ENCODE measurements at regions not wholly inside any gene's neighbourhood (a gene's known extent, or its start where the extent isn't known, plus 50 kb on each side); places are given as distances from the start of the nearest gene placed in this dataset.

GRCh38 chr12:87320724-87321123 is 708.5 kb downstream of the C12orf50 start:
- DNase-seq: no peak

GRCh38 chr12:87317302-87317701 is 711.9 kb downstream of the C12orf50 start:
- no peak for DNase-seq

- no peak for DNase-seq
Observed at GRCh38 chr12:87311206-87311605, 718.0 kb downstream of the C12orf50 start.

- no peak for DNase-seq
Observed at GRCh38 chr12:87310126-87310525, 719.1 kb downstream of the C12orf50 start.

GRCh38 chr12:87305481-87305880 is 723.7 kb downstream of the C12orf50 start:
- no peak for DNase-seq

- no peak for DNase-seq
Observed at GRCh38 chr12:87304406-87304805, 724.8 kb downstream of the C12orf50 start.

- no peak for DNase-seq
Observed at GRCh38 chr12:87303396-87304012, 725.7 kb downstream of the C12orf50 start.

GRCh38 chr12:87302126-87302745 is 727.0 kb downstream of the C12orf50 start:
- DNase-seq: no peak

- DNase-seq: no peak
Observed at GRCh38 chr12:87290505-87290904, 738.7 kb downstream of the C12orf50 start.

- no peak for DNase-seq
Observed at GRCh38 chr12:87283886-87284285, 745.3 kb downstream of the C12orf50 start.

GRCh38 chr12:87283111-87283510 is 746.1 kb downstream of the C12orf50 start:
- DNase-seq: no peak

- DNase-seq: no peak
Observed at GRCh38 chr12:87280893-87281292, 748.3 kb downstream of the C12orf50 start.

GRCh38 chr12:87280356-87280755 is 748.8 kb downstream of the C12orf50 start:
- no peak for DNase-seq

- peak; percentile 41 for DNase-seq
Observed at GRCh38 chr12:87274594-87275245, 754.5 kb downstream of the C12orf50 start.

GRCh38 chr12:87272851-87273250 is 756.4 kb downstream of the C12orf50 start:
- DNase-seq: no peak

- peak; percentile 84 for DNase-seq
Observed at GRCh38 chr12:87270919-87271318, 758.3 kb downstream of the C12orf50 start.

- no peak for DNase-seq
Observed at GRCh38 chr12:87266305-87266704, 762.9 kb downstream of the C12orf50 start.

GRCh38 chr12:87259391-87259790 is 769.8 kb downstream of the C12orf50 start:
- no peak for DNase-seq

GRCh38 chr12:87254381-87255030 is 774.7 kb downstream of the C12orf50 start:
- no peak for DNase-seq

- DNase-seq: no peak
Observed at GRCh38 chr12:87253157-87253556, 776.0 kb downstream of the C12orf50 start.

- no peak for DNase-seq
Observed at GRCh38 chr12:87246726-87247125, 782.5 kb downstream of the C12orf50 start.

GRCh38 chr12:87238466-87238865 is 790.7 kb downstream of the C12orf50 start:
- DNase-seq: no peak

- DNase-seq: no peak
Observed at GRCh38 chr12:87234898-87235297, 794.3 kb downstream of the C12orf50 start.

GRCh38 chr12:87233671-87234070 is 795.5 kb downstream of the C12orf50 start:
- DNase-seq: no peak

Measured in kidney glomerular epithelial cell (primary cell).